GM12874 (cell line): ENCODE measurements at regions not wholly inside any gene's neighbourhood (a gene's known extent, or its start where the extent isn't known, plus 50 kb on each side); places are given as distances from the start of the nearest gene placed in this dataset.

Experiments used
- TF ChIP-seq, protein P1 (sequence below): IDR thresholded peaks from 2 replicates; pipeline ENCODE4 v1.5.1; 2011; ENCODE audit warnings: low read depth, mild to moderate bottlenecking, control low read depth, low read length, moderate library complexity; ENCODE audit not compliant: insufficient read depth

DNA sequence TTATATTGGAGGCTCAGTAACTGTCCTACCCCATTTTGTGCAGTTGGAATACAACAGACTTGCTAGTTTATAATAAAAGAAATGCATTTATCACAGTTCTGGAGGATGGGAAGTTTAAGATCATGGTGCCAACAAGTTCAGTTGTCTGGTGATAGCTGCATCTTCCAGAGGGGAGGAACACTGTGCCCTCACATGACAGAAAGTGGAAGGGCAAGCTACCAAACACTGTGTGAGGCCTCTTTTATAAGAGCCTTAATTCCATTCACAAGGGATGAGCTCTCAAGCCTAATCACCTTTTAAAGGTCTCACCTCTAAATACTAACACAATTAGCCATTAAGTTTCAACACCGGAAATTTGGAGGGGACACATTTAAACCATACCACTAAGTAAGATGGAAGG lies 1073.9 kb downstream of the PLOD2 start:
- TF ChIP-seq, protein P1, sequence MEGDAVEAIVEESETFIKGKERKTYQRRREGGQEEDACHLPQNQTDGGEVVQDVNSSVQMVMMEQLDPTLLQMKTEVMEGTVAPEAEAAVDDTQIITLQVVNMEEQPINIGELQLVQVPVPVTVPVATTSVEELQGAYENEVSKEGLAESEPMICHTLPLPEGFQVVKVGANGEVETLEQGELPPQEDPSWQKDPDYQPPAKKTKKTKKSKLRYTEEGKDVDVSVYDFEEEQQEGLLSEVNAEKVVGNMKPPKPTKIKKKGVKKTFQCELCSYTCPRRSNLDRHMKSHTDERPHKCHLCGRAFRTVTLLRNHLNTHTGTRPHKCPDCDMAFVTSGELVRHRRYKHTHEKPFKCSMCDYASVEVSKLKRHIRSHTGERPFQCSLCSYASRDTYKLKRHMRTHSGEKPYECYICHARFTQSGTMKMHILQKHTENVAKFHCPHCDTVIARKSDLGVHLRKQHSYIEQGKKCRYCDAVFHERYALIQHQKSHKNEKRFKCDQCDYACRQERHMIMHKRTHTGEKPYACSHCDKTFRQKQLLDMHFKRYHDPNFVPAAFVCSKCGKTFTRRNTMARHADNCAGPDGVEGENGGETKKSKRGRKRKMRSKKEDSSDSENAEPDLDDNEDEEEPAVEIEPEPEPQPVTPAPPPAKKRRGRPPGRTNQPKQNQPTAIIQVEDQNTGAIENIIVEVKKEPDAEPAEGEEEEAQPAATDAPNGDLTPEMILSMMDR: no peak

DNA sequence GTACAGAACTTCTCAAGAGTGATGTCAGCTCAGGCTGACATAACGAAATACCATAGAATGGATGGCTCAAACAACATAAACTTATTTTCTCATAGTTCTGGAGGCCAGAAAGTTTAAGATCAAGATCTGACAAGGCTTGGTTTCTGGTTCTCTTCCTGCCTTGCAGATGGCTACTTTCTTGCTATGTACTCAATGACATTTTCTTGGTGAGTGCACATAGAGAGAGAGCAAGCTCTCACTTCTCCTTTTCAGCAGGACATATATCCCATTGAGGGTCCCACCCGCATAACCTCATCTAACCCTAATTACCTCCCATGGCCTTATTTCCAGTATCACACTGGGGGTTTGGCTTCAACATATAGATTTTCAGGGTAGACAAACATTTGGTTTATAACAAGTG lies 1072.1 kb downstream of the PLOD2 start:
- TF ChIP-seq, protein P1: no peak

DNA sequence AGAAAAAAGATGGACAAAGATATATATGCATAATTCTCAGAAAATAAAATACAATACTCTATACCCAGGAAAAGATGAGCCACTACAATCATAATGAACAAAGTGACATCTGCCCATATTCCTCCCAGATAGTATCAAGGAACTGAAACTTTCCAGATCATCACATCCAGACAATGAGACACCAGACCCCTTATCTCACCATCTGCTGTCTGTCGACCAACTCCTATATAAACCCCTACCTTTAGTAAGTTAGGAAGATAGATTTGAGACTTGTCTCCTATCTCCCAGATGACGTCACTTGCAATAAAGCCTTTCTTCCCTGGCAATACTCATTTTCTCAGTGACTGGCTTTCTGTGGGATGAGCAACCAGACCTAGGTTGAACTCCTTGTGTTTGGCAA lies 1071.6 kb downstream of the PLOD2 start:
- TF ChIP-seq, protein P1: no peak

DNA sequence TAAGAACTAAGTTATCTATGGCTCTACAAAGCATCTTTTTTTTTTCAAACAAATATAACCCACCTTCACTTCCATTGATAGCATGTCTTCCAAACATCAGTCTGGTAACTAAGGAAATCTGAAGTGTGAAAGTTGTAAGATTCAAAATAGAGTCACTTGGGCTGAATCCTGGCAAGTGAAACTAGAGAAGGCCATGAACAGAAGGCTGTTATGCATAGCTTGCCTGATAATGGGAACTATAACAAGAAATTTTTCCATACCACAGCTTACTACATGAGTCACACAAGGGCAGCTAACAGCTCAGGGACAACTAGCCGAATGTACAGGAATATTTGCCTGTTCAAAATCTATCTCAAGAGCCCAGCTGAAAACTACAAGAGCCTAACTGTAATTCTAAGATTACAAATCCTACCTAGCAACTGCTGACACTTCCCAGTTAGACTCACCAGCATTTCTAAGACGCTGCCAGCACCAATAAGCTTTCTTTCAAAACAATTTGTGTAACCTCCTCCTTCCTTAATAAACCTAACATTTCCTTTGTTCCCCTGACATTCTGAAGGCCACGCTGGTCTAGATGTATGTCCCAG lies 1066.5 kb downstream of the PLOD2 start:
- TF ChIP-seq, protein P1: no peak

DNA sequence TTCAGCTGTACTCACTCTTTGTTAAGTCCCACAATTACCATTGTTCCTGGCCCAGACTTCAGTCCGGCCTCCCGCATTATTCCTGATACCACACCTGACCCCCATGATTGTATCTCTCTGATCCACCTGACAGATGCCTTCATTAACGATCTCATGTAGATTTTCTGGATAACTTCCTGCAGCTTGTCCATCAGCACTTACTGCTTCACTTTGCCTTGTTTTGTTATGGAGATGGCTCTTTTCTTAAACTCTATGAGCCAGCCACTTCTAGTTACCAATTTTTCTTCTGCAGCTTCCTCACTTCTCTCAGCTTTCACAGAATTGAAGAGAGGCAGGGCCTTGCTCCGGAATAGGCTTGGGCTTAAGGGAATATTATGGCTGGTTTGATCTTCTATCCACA lies 1044.2 kb downstream of the PLOD2 start:
- TF ChIP-seq, protein P1: no peak

DNA sequence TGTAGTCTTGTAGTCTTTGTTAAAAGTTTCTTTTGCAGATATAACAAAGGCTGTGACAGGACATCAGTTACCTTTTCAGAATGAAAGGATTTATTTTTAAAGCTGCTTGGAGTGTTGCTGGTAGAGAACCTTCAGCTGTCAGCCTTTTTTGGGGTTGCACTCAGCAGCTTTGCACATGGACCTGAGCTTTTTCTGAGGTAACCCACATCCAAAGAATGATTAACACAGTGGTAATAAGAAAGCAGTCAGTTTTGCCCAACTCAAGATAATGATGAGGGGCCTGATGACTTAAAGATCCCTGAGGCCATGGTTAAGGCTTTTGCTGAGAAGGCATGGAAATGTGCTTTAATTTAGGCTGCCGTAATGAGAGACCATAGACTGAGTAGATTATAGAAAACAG lies 1042.7 kb downstream of the PLOD2 start:
- TF ChIP-seq, protein P1: no peak

DNA sequence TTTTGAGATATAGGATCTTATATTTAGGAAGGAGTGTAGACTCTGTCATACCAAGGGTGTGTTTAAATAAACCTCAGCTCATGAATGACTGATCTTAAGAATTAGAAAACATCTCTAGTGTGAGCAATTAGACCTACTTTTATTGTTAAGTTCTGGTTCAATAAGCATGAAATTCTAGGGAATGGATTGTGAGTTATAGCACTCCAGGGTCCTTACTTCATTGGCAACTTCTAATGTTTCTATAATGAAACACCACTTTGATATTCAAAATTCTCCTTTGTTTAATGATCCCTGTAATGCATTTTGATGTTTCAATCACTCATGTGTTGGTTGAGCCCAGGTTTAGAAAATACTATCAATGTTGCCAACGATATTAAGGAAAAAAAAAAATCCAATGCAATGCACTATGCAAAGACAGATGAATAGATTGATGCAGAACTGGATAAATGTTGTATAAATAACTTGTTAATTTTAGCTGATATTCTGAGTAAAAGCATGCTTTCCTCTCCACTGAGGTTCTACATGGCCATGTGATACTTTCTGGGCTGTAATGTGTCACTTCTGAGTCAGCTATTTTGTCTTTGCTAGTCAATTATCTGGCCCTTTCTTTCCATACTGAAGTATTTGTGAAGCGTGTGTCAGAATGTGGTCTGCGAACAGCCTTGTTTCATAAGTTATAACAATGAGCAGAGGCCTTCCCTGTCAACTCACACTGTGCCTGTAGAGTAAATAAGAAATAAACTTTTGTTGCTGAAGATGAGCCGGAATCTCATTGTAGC lies 1035.9 kb downstream of the PLOD2 start:
- TF ChIP-seq, protein P1: no peak
